GM19099 (cell line): ENCODE measurements at regions not wholly inside any gene's neighbourhood (a gene's known extent, or its start where the extent isn't known, plus 50 kb on each side); places are given as distances from the start of the nearest gene placed in this dataset.

ENCODE experiments used
- POLR2A ChIP-seq: IDR thresholded peaks from 3 replicates; pipeline ENCODE4 v1.6.1; 2011; ENCODE audit warnings: low read depth; ENCODE audit not compliant: insufficient read length; ENCODE audit errors: extremely low read depth

DNA sequence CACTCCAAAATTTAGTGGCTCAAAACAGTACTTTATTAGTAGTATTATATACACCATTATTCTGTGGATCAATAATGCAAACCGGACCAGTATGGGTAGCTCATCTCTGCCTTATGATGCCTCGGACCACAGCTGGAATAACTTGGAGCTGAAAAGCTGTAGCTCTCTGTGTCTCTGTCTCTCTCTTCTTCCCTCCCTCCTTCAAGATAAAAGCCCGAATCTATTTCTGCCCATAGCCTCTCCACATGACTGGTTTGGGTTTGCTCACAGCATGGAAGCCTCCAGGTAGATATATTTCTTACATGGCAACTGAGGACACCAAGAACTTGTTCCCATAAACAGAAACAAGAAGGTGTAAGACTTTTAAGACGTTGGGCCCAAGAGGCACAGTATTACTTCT lies 147.5 kb upstream of the TBCA start:
- TF ChIP-seq POLR2A, result no peak

DNA sequence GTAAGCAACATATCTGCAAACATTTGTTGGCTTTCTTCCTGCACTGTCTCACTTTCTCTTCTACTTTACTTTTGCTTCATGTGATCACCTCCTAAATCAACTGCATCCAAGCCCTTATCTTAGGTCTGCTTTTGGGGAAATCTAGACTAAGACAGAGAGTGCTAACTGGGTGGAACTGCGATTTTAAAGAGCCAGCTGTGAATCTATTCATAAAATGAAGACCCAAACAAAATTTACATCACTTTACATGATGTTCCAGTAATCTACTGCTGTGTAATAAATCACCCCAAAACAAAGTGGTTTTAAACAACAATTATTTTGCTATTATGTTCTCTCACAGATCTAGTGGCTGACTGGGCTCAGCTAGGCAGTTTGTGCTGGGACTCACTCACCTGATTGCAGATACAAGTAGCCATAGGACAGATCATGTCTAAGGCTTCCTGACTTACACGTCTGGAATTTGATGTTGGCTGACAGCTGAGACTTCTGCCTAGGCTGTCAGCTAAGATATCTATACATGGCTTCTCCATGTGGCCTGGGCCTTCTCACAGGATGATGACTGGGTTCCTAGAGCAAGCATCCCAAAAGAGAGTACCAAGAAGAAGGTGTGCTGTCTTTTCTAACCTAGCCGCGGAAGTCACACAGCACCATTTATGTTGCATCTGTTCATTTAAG lies 145.1 kb upstream of the TBCA start:
- no peak for TF ChIP-seq POLR2A

GRCh38 chr5:77920359-77921058 lies 144.4 kb upstream of the TBCA start:
- no peak for TF ChIP-seq POLR2A

DNA sequence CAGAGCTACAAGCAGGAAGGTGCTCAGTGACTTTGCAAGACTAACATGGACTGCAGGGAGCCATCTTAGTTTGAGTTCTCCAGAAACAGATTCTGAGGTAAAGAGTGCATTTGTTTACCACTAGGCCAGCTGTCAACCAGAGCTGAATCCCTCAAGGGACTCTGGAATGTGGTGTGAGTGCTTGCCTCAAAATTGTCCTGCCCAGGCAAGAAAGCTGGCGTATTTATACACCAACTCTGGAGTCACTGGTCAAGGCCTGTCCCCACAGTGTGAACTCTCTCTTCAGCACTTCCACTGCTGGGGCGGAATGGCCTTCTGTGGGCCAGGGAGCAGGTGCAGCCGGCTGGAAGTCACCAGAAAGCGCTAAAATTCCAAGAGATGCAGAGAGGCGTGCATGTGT lies 139.2 kb upstream of the TBCA start:
- TF ChIP-seq POLR2A, result no peak

DNA sequence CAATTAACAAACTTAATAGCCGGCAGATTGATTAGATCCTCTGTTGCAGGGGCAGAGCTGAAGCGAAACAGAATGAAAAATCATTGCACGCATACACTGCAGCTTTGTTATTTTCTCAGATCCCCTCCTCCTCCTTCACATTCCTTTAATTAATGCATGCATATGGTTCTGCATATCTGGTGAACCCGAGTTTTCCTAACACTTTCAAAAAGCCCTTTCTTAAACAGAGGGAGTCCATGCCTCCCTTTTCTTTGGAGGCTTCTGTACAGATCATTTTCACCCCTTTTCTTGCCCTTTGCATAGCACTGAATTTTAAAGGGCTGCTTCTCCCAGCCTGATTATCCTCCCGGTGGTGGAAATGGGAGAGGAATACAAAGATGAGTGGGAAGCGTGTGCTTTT lies 136.6 kb upstream of the TBCA start:
- TF ChIP-seq POLR2A, result no peak

DNA sequence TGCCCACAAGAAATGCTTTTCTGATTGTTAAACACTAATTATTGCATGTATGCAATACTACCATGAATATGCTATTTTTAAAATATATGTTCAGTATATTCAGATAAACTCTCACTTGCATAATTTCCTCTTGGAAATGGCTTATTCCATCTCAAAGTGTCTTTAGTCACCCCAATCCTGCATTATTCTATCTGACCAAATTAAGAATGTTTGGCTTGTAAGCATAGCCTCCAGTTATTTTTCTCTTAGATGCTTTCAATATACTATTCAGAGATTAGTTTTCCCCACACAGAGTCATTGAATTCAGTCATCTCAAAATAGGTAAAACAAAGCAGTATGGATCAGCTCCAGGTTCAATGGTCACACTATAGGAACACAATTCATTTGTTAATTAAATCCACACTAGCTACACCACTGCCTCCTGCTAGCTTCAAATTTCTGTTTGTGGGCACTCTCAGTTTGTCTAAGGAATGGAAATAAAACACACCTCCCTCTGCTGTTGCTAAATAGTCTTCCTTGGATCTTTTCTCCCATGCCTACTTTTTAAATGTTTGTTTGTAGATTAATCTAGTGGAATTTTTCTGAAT lies 134.6 kb upstream of the TBCA start:
- no peak for TF ChIP-seq POLR2A

GRCh38 chr5:77909237-77909636 lies 133.1 kb upstream of the TBCA start:
- TF ChIP-seq POLR2A, result no peak

DNA sequence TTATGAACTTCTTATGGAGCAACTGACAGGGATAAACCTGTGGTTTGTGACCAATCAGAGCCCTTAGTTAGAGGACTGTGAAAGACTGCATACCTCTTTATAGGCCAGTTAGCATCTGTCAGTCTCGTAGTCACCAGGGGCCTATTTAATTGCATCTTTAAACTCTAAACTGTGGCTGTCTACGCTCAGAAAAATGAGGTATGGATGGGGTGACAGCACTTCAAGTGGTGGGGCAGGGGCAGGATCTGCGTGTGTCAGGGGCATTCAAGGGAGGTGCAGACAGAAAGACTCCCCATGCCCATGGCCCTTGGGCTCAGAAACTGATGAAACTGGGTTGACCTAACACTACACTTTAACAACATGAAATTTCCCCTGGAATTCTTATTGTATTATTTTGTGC lies 132.6 kb upstream of the TBCA start:
- no peak for TF ChIP-seq POLR2A

DNA sequence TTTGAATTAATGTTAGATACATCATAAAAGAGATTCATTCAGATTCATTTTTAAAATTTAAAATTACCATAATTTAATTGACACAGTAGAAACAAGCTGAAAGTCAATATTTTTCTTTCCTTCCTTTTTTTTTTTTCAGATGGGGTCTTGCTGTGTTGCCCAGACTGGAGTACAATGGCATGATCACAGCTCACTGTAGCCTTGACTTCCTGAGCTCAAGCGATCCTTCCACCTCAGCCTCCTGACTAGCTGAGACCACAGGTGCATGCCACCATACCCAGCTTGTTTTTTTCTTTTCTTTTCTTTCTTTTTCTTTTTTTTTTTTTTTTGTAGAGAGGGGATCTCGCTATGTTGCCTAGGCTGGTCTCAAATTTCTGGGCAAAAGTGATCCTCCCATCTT lies 131.6 kb upstream of the TBCA start:
- no peak for TF ChIP-seq POLR2A

GRCh38 chr5:77906806-77907205 lies 130.7 kb upstream of the TBCA start:
- TF ChIP-seq POLR2A, result no peak

GRCh38 chr5:77904362-77904761 lies 128.2 kb upstream of the TBCA start:
- TF ChIP-seq POLR2A, result no peak

DNA sequence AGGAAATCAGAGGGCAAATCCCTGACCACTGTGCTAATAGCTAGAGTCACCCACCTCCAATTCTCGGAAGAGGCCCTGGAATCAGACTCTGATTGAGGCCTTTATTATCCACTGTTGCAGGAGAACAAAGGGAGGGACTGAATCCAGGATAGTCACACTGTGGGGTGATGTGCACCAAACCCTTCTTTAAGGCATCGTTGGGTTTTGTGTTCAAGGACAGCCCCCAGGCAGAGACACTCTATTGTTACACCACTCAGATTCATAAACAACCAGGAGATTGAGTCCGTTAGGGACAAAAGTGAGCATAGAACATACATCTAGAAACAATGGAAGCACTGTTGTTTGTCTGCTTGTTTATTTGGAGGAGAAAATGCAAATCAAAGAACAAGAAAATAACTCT lies 124.6 kb upstream of the TBCA start:
- TF ChIP-seq POLR2A, result no peak

GRCh38 chr5:77898385-77898784 lies 122.2 kb upstream of the TBCA start:
- TF ChIP-seq POLR2A, result no peak

- TF ChIP-seq POLR2A, result no peak
Measured at GRCh38 chr5:77896338-77896737, 120.2 kb upstream of the TBCA start.

GRCh38 chr5:77893225-77893860 lies 117.2 kb upstream of the TBCA start:
- no peak for TF ChIP-seq POLR2A
